Daoy (cell line): ENCODE measurements at regions not wholly inside any gene's neighbourhood (a gene's known extent, or its start where the extent isn't known, plus 50 kb on each side); places are given as distances from the start of the nearest gene placed in this dataset.

ENCODE experiments used
- DNase-seq: peaks from one replicate; pipeline ENCODE4 v3.0.0-alpha.2; 2015; ENCODE audit warnings: low read depth

DNA sequence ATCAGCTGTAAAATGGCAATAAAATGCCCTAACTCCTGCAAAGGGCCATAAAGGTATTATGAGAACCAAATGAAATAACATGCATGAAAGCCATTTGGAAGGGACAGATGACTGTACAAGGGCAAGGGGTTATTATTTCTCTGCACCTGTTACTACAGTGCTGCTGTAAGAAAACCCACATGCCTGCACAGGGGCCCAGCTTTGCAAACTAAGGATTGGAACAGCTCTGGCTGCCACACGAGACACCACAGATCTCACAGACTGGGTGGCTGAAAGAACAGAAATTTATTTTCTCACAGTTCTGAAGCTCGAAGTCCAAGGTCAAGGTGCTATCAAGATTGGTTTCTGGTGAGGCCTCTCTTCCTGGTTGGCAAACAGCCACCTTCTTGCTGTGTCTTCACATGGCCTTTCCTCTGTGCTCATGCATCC is 409.0 kb upstream of the NRP1 start:
- DNase-seq: no peak

DNA sequence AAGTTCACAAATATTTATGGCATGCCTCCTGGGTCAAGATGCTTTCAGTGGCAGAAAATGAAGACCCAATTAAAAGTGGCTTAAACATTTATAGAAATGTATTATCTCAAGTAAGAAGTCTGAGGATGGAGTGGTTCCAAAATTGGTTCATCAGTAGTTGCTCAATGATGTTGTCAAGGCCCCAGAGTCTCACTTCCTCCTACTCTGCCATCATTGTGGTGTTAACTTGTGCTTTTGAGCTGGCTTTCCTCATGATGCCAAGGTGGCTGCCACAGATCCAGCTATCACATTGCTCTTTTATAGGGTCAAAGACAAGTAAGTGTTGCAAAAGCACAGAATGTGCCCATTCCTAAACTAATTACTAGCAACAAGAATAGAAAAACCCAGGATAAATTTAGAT is 404.6 kb upstream of the NRP1 start:
- no peak for DNase-seq

DNA sequence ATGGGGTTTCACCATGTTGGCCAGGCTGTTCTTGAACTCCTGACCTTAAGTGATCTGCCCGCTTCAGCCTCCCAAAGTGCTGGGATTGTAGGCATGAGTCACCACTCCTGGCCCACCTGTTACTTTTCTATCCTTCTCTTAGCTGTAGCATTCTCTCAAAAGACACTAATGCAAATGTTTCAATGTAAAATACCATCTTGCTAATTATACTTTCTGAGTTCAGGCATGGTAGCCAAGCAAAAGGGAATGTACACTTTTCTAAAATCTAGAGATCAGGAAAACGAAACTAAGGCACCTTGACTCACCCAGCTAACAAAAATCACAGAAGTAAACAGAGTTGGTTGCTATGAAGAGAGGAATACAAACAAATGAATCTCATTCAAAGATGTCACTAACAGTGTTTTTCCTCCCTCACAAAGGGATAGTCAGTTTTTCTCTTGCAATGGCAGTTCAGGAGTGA is 401.0 kb upstream of the NRP1 start:
- peak; percentile 17 for DNase-seq

DNA sequence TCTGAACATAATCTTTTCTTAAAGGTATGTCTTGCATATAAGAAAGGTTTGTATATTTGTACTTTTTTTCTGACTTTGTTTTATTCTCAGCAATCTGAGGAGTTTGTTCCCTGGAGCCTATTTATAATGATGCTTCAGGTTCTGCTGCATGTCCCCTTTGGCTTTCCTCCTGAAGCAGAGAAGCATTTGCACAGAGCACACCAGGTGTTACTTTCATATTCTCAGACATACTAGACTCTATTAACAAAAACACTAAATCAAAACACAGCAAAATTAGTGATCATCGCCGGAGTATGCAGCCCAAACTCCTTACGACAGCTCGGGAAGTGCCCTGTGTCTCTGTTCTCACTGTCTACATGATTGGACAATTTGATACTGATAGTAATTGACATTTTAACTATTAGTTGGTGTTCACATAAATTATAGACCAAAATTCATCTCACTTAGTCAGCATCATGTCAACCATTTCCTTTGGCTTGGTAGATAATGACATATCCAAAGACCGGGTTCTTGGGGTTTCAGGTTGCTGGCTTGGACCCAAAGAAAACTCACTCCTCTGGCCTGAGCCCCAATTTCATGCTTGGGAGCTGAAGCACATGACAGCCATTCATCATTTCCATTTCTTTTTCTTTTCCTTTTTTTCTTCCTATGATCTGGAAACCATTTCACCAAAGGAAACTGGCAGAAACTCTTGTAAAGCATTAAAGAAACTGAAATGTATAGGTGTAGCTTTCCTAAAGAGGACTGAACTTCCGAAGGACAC is 400.1 kb upstream of the NRP1 start:
- DNase-seq: peak; percentile 57

- DNase-seq: no peak
Measured at GRCh38 chr10:33733058-33733457, 398.6 kb upstream of the NRP1 start.

- DNase-seq: no peak
Measured at GRCh38 chr10:33732161-33732680, 397.8 kb upstream of the NRP1 start.

GRCh38 chr10:33731322-33731721 is 396.9 kb upstream of the NRP1 start:
- DNase-seq: no peak

- no peak for DNase-seq
Measured at GRCh38 chr10:33725430-33725829, 391.0 kb upstream of the NRP1 start.

DNA sequence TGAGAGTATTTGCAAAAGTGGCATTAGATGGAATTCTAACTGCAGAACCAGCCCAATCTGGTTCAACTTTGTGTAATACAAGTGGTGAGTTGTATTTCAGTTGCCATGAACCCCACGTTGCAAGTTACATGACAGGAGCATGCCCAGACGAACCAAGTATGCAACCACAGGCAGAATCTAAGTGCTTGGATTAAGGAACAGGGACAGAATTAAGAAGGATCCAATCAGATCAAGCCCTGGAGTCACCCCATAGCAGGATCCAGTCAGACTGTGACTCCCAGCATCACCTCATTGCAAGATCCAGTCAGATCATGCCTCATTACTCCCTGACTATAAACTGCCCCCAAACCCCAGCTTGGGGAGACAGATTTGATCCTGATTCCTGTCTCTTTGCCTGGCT is 388.7 kb upstream of the NRP1 start:
- no peak for DNase-seq

DNA sequence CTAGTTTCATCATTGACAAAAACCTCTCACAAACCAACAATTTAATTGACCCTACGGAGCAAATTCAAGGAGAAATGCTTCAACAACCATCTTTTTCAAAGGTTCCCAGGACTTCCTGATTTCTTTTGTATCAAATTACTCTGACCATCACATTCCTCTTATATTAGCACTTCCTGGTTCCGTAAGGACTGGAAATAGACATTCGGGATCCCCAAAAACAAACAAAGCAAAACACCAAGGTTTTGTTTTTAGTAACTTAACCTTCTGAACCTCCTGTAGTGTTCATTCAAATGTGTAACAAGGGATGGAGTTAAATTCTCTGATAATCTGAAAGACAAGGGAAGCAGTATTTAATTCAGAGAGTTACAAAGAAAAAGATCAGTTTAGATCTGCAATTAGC is 387.6 kb upstream of the NRP1 start:
- no peak for DNase-seq

GRCh38 chr10:33721509-33721908 is 387.0 kb upstream of the NRP1 start:
- DNase-seq: no peak

GRCh38 chr10:33720161-33720560 is 385.7 kb upstream of the NRP1 start:
- no peak for DNase-seq

GRCh38 chr10:33719005-33719703 is 384.7 kb upstream of the NRP1 start:
- DNase-seq: no peak

DNA sequence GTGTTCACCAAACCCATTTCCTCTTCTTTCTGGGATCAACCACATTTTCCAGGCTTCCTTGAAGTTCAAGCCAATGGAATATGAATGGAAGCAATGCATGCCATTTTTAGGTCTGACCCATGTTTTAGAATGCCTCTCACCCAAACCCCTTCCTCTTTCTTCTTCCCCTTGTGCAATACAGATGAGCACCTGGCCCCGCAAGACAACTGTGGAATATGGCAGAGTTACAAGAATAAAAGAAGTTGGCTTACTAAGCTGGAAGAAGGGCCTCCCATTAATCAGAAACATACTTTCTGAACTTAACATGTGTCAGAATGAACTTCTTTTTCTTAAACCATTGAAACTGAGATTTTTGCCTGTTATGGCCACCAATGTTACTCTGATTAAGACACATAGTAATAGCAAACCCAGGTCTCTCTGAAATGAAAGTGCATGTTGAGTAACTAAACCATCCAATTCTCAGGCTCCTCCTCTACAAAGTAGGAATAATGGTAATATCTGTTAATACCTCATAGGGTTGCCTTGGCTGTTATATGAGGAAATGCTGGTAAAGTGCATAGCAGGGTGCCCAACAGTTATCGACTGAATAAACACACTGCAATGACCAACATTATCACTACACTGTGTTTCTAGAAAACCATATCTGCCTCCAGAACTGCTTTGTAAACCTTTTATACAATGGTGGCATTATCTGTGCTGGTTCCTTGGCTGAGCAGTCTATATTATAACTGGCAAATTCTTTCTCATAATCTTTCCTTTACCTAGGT is 382.2 kb upstream of the NRP1 start:
- no peak for DNase-seq

DNA sequence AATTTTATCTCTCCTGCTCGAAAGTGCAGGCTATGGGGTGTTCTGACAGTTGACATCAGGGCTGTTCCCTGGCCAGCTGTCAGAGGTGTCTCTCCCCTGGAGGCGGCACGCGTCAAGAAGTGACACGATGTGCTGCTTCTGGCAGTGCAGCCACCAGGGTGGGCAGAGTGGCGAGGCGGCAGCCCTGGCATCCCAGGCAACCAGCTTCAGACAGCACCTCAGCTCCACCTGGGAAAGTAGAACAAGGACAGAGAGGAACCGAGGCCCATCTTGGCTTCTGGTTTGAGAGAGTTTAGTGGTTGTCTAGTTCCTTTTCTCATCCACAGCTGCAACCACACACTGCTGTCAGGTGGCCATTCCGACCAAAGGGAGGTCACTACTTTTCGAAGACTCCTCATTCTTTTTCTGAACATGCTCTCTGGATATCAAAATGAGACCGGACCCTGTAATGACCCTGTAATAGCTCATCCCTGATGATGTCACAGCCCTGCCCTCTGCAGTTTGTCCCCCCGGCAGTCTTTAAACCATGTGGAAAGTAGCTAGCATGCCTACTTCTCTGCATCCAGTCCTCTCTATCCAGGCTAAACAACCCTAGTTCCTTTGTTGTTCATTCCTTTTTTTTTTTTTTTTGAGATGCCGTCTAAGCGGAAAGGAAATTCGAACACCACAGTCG is 381.0 kb upstream of the NRP1 start:
- DNase-seq: no peak

- DNase-seq: no peak
Measured at GRCh38 chr10:33712825-33713224, 378.4 kb upstream of the NRP1 start.

DNA sequence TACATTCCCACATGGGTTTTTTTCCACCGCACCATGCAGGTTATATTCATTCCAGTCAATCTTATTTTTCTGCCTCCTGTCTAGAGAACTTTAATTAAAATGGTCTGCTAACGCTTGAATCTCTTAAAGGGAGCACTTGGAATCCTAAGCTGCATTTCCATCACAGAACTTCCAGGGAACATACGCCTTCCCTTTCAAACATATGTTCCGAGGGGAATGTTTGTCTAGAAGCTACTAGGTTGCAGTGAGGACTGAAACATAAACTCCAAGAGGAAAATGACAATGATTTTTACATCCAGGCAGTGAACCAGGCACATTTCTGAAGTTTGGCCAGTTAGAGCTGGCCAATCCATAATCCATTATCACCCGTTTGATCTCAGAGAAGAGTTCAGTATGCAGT is 375.5 kb upstream of the NRP1 start:
- DNase-seq: no peak

- no peak for DNase-seq
Measured at GRCh38 chr10:33709008-33709753, 374.7 kb upstream of the NRP1 start.

DNA sequence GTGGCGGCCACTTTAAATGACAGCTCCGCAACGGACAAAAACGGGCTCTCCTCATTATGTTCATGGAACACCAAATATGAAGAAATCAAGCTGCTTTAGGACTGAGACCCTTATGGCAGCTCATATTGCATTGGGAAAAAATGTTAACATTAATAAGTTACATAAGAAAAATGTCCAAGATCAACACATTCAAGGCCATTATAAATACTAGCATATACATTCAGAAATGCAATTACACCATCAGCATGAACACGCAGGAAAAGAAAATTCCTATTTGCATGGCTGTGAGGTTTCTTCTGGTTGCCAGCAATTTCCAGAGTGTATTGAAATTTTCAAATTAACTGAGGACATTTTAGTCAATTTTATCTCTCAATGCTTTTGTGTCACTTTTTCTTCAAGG is 374.1 kb upstream of the NRP1 start:
- DNase-seq: no peak

DNA sequence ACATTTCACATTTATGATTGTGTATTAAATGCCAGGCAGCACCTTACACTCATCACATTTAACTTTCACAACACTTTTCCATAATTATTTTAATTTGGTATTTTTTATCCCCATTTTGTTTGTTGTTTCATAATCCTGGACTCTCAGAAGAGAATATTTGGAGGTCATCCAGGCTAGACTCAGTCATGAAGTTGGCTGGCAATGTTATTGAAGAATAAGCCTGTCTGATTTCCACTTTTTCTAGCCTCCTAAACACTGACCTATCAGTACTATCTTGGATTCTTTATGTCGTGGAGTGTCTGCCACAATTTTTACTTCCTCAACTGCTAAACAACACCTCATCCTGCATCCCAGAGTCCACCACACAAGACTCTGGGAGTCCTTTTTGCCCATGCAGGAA is 372.3 kb upstream of the NRP1 start:
- no peak for DNase-seq

DNA sequence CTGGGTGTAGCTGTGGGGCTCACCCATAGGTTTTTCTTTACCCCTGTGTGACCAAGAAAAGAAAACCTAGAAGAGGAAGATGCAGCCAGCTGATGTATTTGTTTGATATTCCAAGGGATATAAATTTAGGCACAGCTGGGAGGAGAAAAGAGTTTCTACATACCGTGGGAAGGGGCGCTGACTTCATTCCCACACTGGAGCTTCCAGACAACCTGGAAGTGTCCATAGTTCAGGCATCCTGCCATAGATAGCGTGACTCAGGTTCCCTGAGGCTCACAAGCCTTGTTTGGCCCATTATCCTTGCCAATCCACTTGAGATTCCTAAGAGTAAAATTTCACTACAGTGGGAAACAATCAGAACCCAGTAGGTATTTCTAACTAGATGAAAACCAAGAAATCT is 371.7 kb upstream of the NRP1 start:
- peak; percentile 90 for DNase-seq
